ENCODE measurements at regions not wholly inside any gene's neighbourhood (a gene's known extent, or its start where the extent isn't known, plus 50 kb on each side); places are given as distances from the start of the nearest gene placed in this dataset.

DNA sequence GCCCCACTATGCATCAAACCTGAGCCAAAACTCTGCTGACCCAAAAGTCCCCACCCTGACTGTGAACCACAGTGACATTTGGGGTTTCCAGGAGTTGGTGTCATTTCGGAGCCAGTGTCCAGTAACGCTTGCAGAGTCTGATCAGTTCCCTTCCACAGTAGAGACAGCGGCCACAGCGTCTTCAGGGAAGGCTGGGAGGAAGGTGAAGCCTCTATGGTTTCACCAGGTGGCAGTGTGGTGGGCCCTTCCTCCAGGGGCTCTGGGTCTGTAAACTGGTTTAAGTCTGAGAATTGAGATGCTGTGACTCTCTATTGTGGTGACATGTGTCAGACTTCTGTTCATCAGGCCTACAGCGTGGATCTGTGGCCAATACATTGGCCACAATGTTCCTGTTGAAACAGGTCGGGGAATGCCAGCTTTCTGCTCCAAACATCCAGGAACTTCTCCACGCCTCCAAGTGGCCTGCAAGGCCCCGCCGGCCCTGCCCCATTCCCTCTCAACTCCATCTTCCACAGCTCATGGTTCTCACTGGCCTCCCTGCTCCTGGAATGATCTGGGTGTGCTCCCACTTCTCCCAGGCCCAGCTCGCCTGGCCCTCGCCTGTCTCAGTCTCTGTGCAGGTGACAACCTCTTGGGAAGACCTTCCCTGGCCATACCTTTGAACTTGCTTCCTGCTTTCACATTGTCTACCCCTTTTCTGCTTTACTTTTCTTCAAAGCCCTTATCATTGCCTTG is 124.5 kb upstream of the FAM20C start:
- no peak for TF ChIP-seq CTCF (conservative IDR thresholded peaks at IDR 0.05; ENCODE audit: low read depth, low read length)
- TF ChIP-seq CHD1 (IDR thresholded peaks at IDR 0.05; ENCODE audit: low read depth, low read length), result no peak
- no peak for TF ChIP-seq POLR2A (IDR thresholded peaks at IDR 0.05; ENCODE audit: low read depth, low read length)
- TF ChIP-seq SMC3 (IDR thresholded peaks at IDR 0.05; ENCODE audit: low read depth, low read length), result no peak; the same call in 1 of the 2 replicates
- TF ChIP-seq MXI1 (IDR thresholded peaks at IDR 0.05; ENCODE audit: borderline replicate concordance, low read depth, low read length), result no peak

All from IMR-90 (cell line).